ENCODE measurements at regions not wholly inside any gene's neighbourhood (a gene's known extent, or its start where the extent isn't known, plus 50 kb on each side); places are given as distances from the start of the nearest gene placed in this dataset.

- TF ChIP-seq CTCF (IDR thresholded peaks at IDR 0.05) (peak in 2 of 3 donors; percentile 13 to 21), POLR2A (IDR thresholded peaks at IDR 0.05) (no peak), POLR2AphosphoS5 (IDR thresholded peaks at IDR 0.05) (no peak)
Observed at GRCh38 chrX:7706032-7706431, 136.9 kb upstream of the VCX start.
